HT1080 (cell line): ENCODE measurements at regions not wholly inside any gene's neighbourhood (a gene's known extent, or its start where the extent isn't known, plus 50 kb on each side); places are given as distances from the start of the nearest gene placed in this dataset. TPM values are rescaled to one million over a fixed set of nuclear protein-coding genes. Genes with fewer than 3 reads are reported as not detected.
A peak's percentile ranks its signal among the peaks of the same experiment; 100 is the strongest.

ENCODE experiments used
- DNase-seq: peaks from one replicate; pipeline ENCODE4 v3.0.0-alpha.2; 2015; ENCODE audit warnings: low read depth
- small RNA-seq: library from RNA; depleted of rRNA; stranded (forward); fragments of <200 nt; gene quantifications from one replicate; pipeline ENCODE3, GENCODE V24; 2014

GRCh38 chr6:153272201-153272980, 141.3 kb upstream of the RGS17 start:
- no peak for DNase-seq

GRCh38 chr6:153263489-153263888, 132.4 kb upstream of the RGS17 start:
- no peak for DNase-seq

GRCh38 chr6:153251326-153251725, 120.2 kb upstream of the RGS17 start:
- no peak for DNase-seq

- DNase-seq = no peak
Measured at GRCh38 chr6:153237670-153238069, 106.6 kb upstream of the RGS17 start.

GRCh38 chr6:153231048-153231646, 100.1 kb upstream of the RGS17 start:
- DNase-seq = peak; percentile 15

- DNase-seq = no peak
Measured at GRCh38 chr6:153218184-153218792, 87.2 kb upstream of the RGS17 start.

GRCh38 chr6:153216789-153217188, 85.7 kb upstream of the RGS17 start:
- DNase-seq = no peak

GRCh38 chr6:153215242-153215641, 84.2 kb upstream of the RGS17 start:
- no peak for DNase-seq

- no peak for DNase-seq
Measured at GRCh38 chr6:153214436-153214835, 83.4 kb upstream of the RGS17 start.

- peak; percentile 63 for DNase-seq
Measured at GRCh38 chr6:153210083-153210482, 79.0 kb upstream of the RGS17 start.

- no peak for DNase-seq
Measured at GRCh38 chr6:153208706-153209105, 77.6 kb upstream of the RGS17 start.

- DNase-seq = no peak
Measured at GRCh38 chr6:153207617-153208016, 76.5 kb upstream of the RGS17 start.

- DNase-seq = no peak
Measured at GRCh38 chr6:153207006-153207405, 75.9 kb upstream of the RGS17 start.

GRCh38 chr6:153192943-153193885, 62.1 kb upstream of the RGS17 start:
- DNase-seq = no peak

- DNase-seq = no peak
Measured at GRCh38 chr6:153183925-153184324, 52.8 kb upstream of the RGS17 start.

Small RNA genes lying in the stretch of these regions (small RNA-seq; reads per million reads assigned to genes)
- gene AL603908.1 (not detected), gene MTND3P20 (not detected), gene MTND4LP20 (not detected), gene RNA5SP225 (not detected), gene RNU6-896P (not detected)
